ENCODE measurements at regions not wholly inside any gene's neighbourhood (a gene's known extent, or its start where the extent isn't known, plus 50 kb on each side); places are given as distances from the start of the nearest gene placed in this dataset.
"Not testable (repeated sequence)": the region's sequence is repeated elsewhere in the genome, so short reads cannot be mapped to it uniquely, and the experiment has no call there.

- H3K4me3 ChIP-seq (ENCODE audit: low read depth, low read length): no peak overlapping the region
- H2BK5ac ChIP-seq (ENCODE audit: low read depth, low read length, poor library complexity): no peak overlapping the region
- H4K91ac ChIP-seq (ENCODE audit: low read depth, low read length): no peak overlapping the region
- no peaks in the 10 kb centered on the region for H3K9me3 ChIP-seq (ENCODE audit: insufficient read depth, low read depth, low read length)
- H3K79me2 ChIP-seq (ENCODE audit: control insufficient read depth, insufficient read depth, low read length, poor library complexity): no peaks in the 10 kb centered on the region
- H2AK5ac ChIP-seq (ENCODE audit: low read length): no peak overlapping the region
- H3K4ac ChIP-seq (ENCODE audit: low read depth, low read length): no peak overlapping the region
- H4K12ac ChIP-seq (ENCODE audit: low read depth, low read length): no peak overlapping the region
- H3K4me1 ChIP-seq (ENCODE audit: control insufficient read depth in 1 of 2, insufficient read depth in 2 of 2, low read length in 2 of 2): no peaks in the 10 kb centered on the region
- no peak overlapping the region for H3K14ac ChIP-seq (ENCODE audit: low read length)
- 100% methylated on average over 1 of the region's 1 CpG for WGBS (ENCODE audit: extremely low coverage, insufficient coverage, insufficient read length)
- no peaks in the 10 kb centered on the region for H3K36me3 ChIP-seq (ENCODE audit: control insufficient read depth in 1 of 2, insufficient read depth in 2 of 2, low read length in 2 of 2)
- H3K79me1 ChIP-seq (ENCODE audit: low read length): no peaks in the 10 kb centered on the region
- no peak overlapping the region for H3K4me2 ChIP-seq (ENCODE audit: low read length)
- H2AFZ ChIP-seq (ENCODE audit: insufficient read depth, low read length, poor library complexity): no peak overlapping the region
- no peak overlapping the region for H3K18ac ChIP-seq (ENCODE audit: low read length)
- no peaks in the 10 kb centered on the region for H3K27me3 ChIP-seq (ENCODE audit: insufficient read depth, low read length)
- no peak overlapping the region for H2BK120ac ChIP-seq (ENCODE audit: insufficient read depth, low read length, poor library complexity)
- H3K27ac ChIP-seq (ENCODE audit: low read depth, low read length): no peak overlapping the region
- no peak for DNase-seq
- H2BK12ac ChIP-seq (ENCODE audit: low read length): no peak overlapping the region
- no peak overlapping the region for H3K9ac ChIP-seq (ENCODE audit: low read length)
- H4K8ac ChIP-seq (ENCODE audit: low read depth, low read length): no peak overlapping the region
- no peak overlapping the region for H3K23ac ChIP-seq (ENCODE audit: low read length)
Measured at GRCh38 chr13:72617951-72618350, 109.5 kb downstream of the MZT1 start.

- Histone ChIP-seq H2AFZ (ENCODE audit: insufficient read depth, low read length, poor library complexity) (no peak overlapping the region), H3K23ac (ENCODE audit: low read length) (no peak overlapping the region), H4K8ac (ENCODE audit: low read depth, low read length) (no peak overlapping the region), H3K4me1 (ENCODE audit: control insufficient read depth in 1 of 2, insufficient read depth in 2 of 2, low read length in 2 of 2) (no peaks in the 10 kb centered on the region), H3K27me3 (ENCODE audit: insufficient read depth, low read length) (no peaks in the 10 kb centered on the region), H3K18ac (ENCODE audit: low read length) (no peak overlapping the region), H3K4ac (ENCODE audit: low read depth, low read length) (no peak overlapping the region), H4K12ac (ENCODE audit: low read depth, low read length) (no peak overlapping the region), H3K79me1 (ENCODE audit: low read length) (no peaks in the 10 kb centered on the region), H3K14ac (ENCODE audit: low read length) (no peak overlapping the region), H3K79me2 (ENCODE audit: control insufficient read depth, insufficient read depth, low read length, poor library complexity) (no peaks in the 10 kb centered on the region), H3K9me3 (ENCODE audit: insufficient read depth, low read depth, low read length) (no peaks in the 10 kb centered on the region), H2BK120ac (ENCODE audit: insufficient read depth, low read length, poor library complexity) (no peak overlapping the region), H3K4me3 (ENCODE audit: low read depth, low read length) (no peak overlapping the region), H2BK12ac (ENCODE audit: low read length) (no peak overlapping the region), H3K27ac (ENCODE audit: low read depth, low read length) (no peak overlapping the region), H2BK5ac (ENCODE audit: low read depth, low read length, poor library complexity) (no peak overlapping the region), H2AK5ac (ENCODE audit: low read length) (no peak overlapping the region), H3K9ac (ENCODE audit: low read length) (no peak overlapping the region), H3K36me3 (ENCODE audit: control insufficient read depth in 1 of 2, insufficient read depth in 2 of 2, low read length in 2 of 2) (no peaks in the 10 kb centered on the region), H3K4me2 (ENCODE audit: low read length) (no peak overlapping the region), H4K91ac (ENCODE audit: low read depth, low read length) (no peak overlapping the region)
- no peak for DNase-seq
- no CpG with 5 or more reads among the region's 2 CpGs for WGBS (ENCODE audit: extremely low coverage, insufficient coverage, insufficient read length)
Measured at GRCh38 chr13:72617186-72617585, 110.2 kb downstream of the MZT1 start.

DNA sequence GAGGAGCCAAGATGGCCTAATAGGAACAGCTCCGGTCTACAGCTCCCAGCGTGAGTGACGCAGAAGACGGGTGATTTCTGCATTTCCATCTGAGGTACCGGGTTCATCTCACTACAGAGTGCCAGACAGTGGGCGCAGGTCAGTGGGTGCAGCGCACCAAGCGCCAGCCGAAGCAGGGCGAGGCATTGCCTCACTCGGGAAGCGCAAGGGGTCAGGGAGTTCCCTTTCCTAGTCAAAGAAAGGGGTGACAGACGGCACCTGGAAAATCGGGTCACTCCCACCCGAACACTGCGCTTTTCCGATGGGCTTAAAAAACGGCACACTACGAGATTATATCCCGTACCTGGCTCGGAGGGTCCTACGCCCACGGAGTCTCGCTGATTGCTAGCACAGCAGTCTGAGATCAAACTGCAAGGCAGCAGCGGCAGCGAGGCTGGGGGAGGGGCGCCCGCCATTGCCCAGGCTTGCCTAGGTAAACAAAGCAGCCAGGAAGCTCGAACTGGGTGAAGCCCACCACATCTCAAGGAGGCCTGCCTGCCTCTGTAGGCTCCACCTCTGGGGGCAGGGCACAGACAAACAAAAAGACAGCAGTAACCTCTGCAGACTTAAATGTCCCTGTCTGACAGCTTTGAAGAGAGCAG lies 117.1 kb downstream of the MZT1 start:
- H4K91ac ChIP-seq (ENCODE audit: low read depth, low read length): peak overlapping the region; percentile 5
- H2AFZ ChIP-seq (ENCODE audit: insufficient read depth, low read length, poor library complexity); H3K4me1 ChIP-seq (ENCODE audit: control insufficient read depth in 1 of 2, insufficient read depth in 2 of 2, low read length in 2 of 2); H3K14ac ChIP-seq (ENCODE audit: low read length); H3K27me3 ChIP-seq (ENCODE audit: insufficient read depth, low read length); H2BK5ac ChIP-seq (ENCODE audit: low read depth, low read length, poor library complexity); DNase-seq; H3K9ac ChIP-seq (ENCODE audit: low read length); H3K27ac ChIP-seq (ENCODE audit: low read depth, low read length); H4K8ac ChIP-seq (ENCODE audit: low read depth, low read length); H2AK5ac ChIP-seq (ENCODE audit: low read length); H3K18ac ChIP-seq (ENCODE audit: low read length); H3K23ac ChIP-seq (ENCODE audit: low read length); H3K4ac ChIP-seq (ENCODE audit: low read depth, low read length); H3K79me2 ChIP-seq (ENCODE audit: control insufficient read depth, insufficient read depth, low read length, poor library complexity); H3K4me3 ChIP-seq (ENCODE audit: low read depth, low read length); H3K9me3 ChIP-seq (ENCODE audit: insufficient read depth, low read depth, low read length); H3K36me3 ChIP-seq (ENCODE audit: control insufficient read depth in 1 of 2, insufficient read depth in 2 of 2, low read length in 2 of 2); H2BK12ac ChIP-seq (ENCODE audit: low read length); H3K4me2 ChIP-seq (ENCODE audit: low read length); H4K12ac ChIP-seq (ENCODE audit: low read depth, low read length); H2BK120ac ChIP-seq (ENCODE audit: insufficient read depth, low read length, poor library complexity); H3K79me1 ChIP-seq (ENCODE audit: low read length): not testable (repeated sequence)
- no CpG with 5 or more reads among the region's 29 CpGs for WGBS (ENCODE audit: extremely low coverage, insufficient coverage, insufficient read length)

- Histone ChIP-seq H3K9me3 (ENCODE audit: insufficient read depth, low read depth, low read length) (no peaks in the 10 kb centered on the region), H3K27ac (ENCODE audit: low read depth, low read length) (no peak overlapping the region), H2BK5ac (ENCODE audit: low read depth, low read length, poor library complexity) (no peak overlapping the region), H3K79me2 (ENCODE audit: control insufficient read depth, insufficient read depth, low read length, poor library complexity) (no peaks in the 10 kb centered on the region), H4K8ac (ENCODE audit: low read depth, low read length) (no peak overlapping the region), H2AFZ (ENCODE audit: insufficient read depth, low read length, poor library complexity) (no peak overlapping the region), H3K27me3 (ENCODE audit: insufficient read depth, low read length) (no peaks in the 10 kb centered on the region), H4K12ac (ENCODE audit: low read depth, low read length) (no peak overlapping the region), H3K4me3 (ENCODE audit: low read depth, low read length) (no peak overlapping the region), H4K91ac (ENCODE audit: low read depth, low read length) (no peak overlapping the region), H3K4ac (ENCODE audit: low read depth, low read length) (no peak overlapping the region), H2BK12ac (ENCODE audit: low read length) (no peak overlapping the region), H3K14ac (ENCODE audit: low read length) (no peak overlapping the region), H3K18ac (ENCODE audit: low read length) (no peak overlapping the region), H3K4me2 (ENCODE audit: low read length) (no peak overlapping the region), H2AK5ac (ENCODE audit: low read length) (no peak overlapping the region), H2BK120ac (ENCODE audit: insufficient read depth, low read length, poor library complexity) (no peak overlapping the region), H3K9ac (ENCODE audit: low read length) (no peak overlapping the region), H3K36me3 (ENCODE audit: control insufficient read depth in 1 of 2, insufficient read depth in 2 of 2, low read length in 2 of 2) (no peaks in the 10 kb centered on the region), H3K79me1 (ENCODE audit: low read length) (no peaks in the 10 kb centered on the region), H3K4me1 (ENCODE audit: control insufficient read depth in 1 of 2, insufficient read depth in 2 of 2, low read length in 2 of 2) (peaks cover 0 to 3% of the 10 kb centered on the region in 2 experiments), H3K23ac (ENCODE audit: low read length) (no peak overlapping the region)
- DNase-seq: no peak
- WGBS (ENCODE audit: extremely low coverage, insufficient coverage, insufficient read length): no CpG with 5 or more reads among the region's 3 CpGs
Measured at GRCh38 chr13:72599178-72599743, 128.2 kb downstream of the MZT1 start.
